Activated CD4-positive, alpha-beta T cell treated with anti-CD3 and anti-CD28 coated beads, Interleukin-2, amount 50 U/mL, for 24 hours (primary cell): ENCODE measurements at regions not wholly inside any gene's neighbourhood (a gene's known extent, or its start where the extent isn't known, plus 50 kb on each side); places are given as distances from the start of the nearest gene placed in this dataset.
"Not testable (repeated sequence)": the region's sequence is repeated elsewhere in the genome, so short reads cannot be mapped to it uniquely, and the experiment has no call there.

ENCODE experiments used
- DNase-seq, 2 donors: peaks; one replicate each; pipeline ENCODE4 v3.0.0-alpha.2; 2020; ENCODE audit warnings: low read depth in 1 of 2, low spot score in 1 of 2

DNA sequence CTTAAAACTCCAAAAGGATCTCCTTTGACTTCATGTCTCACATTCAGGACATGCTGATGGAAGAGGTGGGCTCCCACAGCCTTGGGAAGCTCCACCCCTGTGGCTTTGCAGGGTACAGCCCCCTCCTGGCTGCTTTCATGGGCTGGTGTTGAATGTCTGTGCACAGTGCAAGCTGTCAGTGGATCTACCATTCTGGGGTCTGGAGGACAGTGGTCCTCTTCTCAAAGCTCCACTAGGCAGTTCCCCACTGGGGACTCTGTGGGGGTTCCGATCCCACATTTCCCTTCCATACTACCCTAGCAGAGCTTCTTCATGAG lies 150.2 kb upstream of the FBXL17 start:
- DNase-seq: not testable (repeated sequence)

DNA sequence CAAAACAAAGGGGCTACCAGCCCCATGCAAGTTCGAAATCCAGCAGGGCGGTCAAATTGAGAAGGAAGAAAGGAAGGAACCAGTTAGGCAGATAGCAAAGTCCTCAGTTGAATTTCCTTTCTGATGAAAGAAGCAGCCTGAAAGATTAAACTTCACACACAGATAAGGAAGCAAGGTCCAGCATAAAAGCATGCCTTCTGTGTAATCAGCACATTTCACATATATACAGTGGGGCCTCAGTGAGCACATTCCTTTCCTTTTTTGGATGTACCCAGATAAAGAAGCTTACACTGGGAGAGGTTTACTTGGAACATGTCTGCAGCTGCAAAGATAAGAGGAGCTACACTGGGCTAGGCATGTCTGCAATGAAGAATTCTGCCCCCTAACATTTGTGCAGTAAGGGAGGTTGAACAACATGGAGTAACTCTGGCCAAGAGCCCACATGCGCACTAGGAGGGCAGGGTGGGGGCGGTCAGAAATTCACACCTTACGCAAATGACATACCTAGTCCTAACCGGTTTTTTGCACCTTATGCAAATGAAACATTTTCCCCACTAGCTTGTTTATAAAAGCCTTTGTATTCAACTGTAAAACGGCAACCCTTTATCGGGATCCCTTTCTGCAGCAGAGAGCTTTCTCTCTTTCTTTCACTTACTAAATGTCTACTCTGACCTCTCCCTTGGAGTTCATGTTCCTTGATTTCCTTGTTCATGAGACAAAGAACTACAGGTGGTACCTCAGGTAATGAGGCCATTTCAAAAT lies 149.7 kb upstream of the FBXL17 start:
- no peak for DNase-seq

DNA sequence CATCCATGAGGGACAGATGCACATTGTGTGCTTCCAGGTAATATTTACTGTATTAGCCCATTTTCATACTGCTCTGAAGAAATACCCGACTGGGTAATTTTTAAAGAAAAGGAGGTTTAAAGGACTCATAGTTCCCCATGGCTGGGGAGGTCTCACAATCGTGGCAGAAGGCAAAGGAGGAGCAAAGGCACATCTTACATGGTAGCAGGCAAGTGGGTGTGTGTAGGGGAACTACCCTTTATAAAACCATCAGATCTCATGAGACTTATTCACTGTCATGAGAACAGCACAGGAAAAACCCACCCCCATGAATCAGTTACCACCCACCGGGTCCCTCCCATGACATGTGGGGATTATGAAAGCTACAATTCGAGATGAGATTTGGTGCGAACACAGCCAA lies 148.8 kb upstream of the FBXL17 start:
- no peak for DNase-seq

DNA sequence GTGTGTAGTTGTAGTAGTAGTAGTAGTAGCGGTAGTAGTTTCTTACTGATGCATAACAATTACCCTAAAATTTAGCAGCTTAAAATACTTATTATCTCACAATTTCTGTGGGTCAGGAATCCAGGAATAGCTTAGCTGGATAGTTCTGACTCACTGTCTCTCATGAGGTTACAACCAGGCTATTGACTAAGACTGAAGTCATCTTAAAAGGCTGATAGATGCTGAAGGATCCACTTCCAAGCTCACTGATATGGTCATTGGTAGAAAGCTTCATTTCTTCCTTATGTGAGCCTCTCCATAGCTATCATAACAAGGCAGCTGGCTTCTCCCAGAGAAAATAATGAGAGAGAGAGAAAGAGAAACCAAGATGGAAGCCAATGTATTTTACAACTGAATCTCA lies 147.5 kb upstream of the FBXL17 start:
- no peak for DNase-seq

DNA sequence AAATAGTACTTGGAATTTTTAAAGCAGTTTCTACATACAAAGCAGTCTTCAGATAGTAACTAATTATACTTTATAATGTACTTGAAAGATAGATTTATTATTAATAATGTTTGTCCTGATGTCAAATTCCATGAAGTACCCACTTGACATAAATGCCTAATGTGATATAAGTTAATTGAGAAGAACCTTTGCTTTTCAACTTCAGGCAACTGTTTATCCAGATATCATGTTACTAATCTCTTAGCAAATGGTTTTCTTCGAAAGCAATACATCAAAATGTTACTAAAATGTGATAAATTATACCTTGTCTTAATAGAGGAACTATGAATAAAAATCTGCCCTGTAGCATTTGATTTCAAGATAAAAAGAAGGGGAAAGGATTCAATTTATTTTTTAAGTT lies 146.8 kb upstream of the FBXL17 start:
- DNase-seq: no peak

DNA sequence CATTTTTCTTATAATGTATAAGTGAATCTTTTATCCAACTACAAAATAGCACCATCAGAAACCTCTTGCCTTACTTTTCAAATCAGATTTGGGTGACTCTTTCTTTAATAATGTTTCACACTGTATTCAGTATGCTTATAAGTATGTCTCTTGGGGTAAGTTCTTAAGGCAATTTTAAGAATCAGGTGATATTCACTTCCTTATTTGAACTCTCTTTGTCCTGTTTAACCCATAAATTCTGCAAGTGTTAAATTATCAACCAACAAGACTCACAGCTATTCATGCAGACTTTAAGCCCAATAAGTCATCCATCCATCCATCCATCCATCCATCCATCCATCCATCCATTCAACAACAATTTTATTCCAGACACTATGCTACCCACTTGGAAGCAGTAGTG lies 142.7 kb upstream of the FBXL17 start:
- DNase-seq: no peak

DNA sequence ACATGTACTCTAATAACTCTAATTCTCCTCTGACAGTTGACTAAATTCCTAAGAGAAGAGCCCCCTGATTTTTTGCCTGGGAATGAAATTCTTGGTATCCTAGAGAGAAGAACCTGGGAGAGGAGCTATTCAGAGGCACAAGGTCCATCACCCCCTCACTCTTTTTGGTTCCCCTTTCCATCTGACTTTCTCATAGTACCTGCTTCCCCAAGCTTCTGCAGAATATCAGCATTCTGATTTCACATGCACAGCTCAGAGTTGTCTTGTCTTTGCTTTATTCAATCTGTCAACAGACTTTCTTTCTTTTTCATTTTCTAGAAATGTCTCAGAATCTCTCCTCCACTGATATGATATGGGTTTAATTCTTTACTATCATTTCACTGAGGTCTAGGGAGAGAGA lies 141.5 kb upstream of the FBXL17 start:
- DNase-seq: no peak

DNA sequence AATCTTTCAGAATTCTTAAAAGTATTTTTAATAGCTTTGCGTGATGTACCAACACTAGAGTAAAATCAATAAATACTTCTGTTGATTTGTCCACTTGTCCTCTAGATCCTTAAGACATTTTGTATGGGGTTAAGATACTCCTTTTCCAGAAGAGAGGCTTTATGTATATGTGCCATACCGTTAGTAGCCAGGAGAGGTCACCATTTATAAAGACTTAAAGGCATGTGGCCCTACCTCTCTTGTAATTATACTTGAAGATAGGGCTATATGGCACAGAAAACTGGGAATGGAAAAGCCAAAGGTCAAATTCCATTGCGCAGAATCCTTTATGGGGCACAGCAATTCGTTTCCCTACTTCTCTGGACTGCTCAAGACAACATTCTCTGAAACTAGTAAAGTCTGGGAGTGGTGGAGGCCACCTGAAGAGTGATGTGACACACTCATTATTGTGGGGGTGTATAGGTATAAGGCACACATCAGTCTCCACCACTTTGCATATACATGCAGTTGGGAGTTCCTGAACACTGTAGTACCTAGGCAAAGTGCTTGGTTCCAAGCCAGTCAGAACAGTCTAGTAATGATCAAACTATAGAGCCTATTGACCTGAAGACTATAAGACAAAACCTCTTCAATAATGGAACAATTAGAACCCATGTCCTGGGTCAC lies 140.1 kb upstream of the FBXL17 start:
- DNase-seq: peak in 1 of 2 donors; percentile 7

DNA sequence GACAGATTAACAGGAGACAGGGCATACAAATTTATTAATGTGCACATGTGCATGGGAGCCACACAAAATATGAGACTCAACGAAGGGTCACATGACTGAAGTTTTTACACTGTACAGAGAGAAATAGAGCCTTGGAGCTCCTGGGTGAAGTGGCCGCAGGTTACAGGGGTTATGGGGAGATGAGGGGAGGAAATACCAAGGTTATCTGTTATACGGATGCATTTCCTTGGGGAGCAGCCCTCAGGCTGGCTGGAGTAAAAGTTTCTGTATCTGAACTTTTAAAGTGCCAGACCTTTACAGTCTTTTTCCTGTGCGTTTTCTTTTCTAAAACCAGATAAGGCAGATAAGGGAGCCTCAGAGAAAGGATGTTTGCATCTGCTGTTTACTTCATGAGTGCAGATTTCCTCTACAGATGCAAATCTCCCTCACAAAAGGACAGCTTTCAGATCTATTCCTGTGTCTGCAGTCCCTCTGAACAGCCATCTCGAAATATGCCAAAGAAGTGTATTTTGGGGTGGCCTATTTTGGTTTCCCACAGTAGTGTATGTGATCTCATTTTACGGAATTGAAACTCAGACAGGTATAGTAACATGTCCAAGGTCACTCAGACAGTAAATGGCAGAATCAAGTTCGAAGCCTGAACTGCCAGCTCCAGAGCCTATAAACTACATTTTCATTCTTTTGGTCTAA lies 139.3 kb upstream of the FBXL17 start:
- DNase-seq: no peak

DNA sequence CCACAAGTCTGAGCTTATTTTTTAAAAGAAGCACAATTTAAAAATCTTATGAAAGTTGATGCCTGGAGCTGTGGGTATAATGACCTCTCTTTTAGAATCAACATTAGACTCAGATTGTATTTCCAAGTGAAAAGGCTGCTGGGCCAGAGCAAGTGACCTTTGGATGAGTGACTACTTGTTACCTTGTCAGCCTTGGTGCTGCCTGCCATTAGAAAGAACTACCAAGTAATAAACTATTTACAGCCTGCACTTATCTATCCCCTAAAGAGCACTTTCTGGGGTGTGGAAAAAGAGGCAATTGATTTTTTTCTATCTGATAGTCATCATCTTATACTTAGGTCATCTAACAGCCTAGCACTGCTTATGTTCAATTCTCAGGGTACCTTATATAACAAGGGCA lies 134.9 kb upstream of the FBXL17 start:
- no peak for DNase-seq

DNA sequence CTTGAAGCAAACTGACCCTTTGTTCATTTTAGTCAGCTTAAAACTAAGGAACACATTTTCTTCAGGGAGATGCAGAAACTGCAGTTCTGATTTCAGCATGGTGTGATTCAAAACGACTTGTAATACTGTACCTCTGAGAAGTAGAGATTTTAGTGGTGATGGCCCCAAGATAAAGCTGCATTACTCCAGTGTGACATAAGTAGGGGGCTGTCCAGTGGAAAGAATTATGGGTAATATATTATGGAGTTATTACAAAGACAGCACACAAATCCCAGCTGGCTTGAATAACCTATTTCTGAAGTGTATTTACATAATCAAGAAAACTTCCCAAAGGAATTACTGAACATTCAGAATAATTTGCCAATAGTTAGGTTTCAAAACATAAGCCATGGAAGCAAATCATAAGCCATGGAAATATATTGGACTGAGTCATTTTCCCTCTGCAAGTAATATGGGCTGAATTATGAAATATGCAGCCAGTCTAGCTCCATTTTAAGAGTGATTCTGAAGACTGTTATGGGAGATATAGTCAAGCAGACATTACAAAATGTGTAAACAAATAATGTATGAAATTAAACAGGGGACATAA lies 133.7 kb upstream of the FBXL17 start:
- no peak for DNase-seq

DNA sequence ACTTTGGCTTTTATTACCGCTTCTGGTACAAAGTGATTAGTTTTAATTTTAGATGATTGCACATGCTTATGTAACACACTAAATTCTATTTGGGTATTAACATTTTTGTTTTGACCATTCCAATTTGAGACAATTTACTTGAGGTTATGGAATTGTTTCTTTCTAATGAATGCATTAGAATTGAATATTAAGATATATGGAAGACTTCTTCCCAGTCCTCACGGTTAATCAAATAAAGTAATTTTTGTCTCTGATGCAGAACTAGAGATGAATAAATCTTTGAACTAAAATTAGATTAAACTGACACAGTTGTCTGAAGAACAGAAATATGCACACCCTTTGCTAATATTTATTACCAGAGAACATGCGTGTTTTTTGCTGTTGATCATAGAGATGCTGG lies 127.1 kb upstream of the FBXL17 start:
- no peak for DNase-seq

DNA sequence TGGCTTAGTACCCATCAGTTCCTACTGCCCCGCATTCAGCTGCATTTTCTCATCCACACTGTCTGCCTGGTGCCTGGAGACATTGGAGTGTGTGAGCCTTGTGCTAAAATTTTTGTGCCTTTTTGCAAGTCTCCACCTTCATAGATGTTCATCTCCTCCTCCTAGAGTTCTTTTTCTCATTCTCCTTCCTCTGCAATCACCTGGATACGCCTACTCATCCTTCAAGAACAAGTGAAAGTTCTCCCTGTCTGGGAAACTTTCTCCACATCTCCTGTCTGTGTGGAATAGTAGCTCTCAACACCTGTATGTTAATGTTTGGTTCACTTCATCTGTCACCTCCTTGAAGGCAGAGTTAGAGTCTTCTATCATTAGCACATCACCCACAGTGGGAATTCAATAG lies 125.7 kb upstream of the FBXL17 start:
- DNase-seq: no peak

DNA sequence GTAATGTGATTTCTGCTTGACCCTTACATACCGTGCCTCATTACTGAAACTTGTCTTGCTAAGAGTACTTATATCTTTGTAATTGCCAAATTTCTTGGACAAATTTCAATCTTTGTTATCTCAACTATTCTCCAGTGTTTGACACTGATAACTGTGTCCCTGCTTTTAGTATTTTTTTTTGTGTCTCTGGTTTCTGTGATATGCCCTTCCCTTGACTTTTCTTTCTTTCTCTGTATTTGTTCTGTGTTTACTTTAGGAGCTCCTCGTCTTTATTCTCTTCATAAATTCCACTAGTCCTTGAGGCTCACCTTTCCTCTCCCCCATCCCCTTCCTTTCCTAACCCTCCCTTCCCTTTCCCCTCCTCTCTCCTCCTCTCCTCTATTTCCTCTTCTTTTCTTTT lies 123.7 kb upstream of the FBXL17 start:
- DNase-seq: no peak

DNA sequence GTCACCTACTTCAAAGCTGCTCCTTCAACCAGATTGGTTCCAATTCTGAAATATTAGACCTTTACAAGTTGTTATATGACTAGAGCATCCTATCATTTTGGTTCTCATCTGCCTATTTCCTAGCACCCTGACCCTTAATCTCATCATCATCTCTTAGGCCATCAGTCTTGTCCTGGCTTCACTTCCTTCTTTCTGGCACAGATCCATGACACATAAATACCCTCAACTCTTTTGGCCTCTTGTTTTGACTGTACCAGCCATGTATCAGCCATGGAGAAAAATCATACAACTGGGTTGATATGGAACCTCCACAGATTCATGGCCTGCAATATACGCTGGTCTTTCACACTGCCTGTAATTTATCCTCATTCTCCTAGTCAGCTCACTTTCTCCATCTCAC lies 123.1 kb upstream of the FBXL17 start:
- no peak for DNase-seq

DNA sequence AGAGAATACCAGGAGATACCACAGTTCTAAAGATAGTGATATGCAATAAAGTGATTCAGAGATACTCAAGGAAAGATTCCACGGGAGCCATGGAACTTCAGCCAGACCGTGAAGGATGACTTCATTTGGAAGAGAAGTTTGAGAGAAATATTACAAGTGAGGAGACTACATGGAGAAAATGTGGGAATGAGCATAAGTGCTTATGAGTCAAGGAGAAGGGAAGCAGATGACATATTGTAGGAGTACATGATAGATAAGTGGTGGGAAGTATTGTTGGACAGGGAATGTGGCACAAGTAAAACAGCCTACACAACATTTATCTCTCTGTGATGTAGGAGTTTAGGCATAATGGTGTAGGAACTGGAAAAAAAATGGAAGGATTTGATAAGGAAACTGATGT lies 122.1 kb upstream of the FBXL17 start:
- DNase-seq: no peak

DNA sequence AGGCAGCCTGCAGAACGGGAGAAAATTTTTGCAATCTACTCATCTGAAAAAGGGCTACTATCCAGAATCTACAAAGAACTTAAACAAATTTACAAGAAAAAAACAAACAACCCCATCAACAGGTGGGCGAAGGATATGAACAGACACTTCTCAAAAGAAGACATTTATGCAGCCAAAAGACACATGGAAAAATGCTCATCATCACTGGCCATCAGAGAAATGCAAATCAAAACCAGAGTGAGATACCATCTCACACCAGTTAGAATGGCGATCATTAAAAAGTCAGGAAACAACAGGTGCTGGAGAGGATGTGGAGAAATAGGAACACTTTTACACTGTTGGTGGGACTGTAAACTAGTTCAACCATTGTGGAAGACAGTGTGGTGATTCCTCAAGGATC lies 113.7 kb upstream of the FBXL17 start:
- not testable (repeated sequence) for DNase-seq

DNA sequence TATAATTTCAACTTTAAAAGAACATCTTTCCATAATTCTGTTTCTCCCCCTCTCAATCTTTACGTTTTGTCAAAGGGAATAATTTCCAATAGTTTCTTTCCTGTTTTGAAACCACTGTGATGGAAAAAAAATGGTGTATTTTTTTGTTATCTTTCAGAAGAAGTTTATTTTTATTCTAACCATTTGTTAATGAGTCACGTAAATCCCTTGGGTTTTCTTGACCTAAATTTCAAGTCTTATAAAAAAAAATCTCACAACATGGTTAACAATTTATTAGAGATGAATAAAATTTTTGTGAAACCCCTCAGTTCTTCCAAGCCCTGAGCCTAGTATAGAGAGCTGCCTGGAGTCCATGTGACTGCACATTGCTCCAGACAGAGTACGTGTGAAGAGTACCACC lies 106.1 kb upstream of the FBXL17 start:
- DNase-seq: no peak

DNA sequence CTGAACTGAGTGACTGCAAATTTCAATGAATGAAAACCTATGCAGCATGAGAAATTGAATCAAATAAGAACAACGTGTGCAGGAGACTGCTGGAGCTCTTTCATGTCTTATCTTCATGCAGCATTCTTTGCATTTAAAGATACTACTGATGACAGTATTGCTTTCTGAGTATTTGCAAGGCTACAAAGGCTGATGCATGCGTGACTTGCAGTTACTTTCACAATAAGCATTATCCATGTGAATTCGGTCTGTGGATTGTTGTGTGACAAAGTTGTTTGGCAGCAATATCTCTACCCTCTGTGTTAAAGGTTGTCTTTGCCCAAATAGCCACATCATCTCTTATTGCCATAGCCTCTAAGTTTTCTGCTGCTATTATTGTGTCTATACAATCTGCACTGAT lies 102.1 kb upstream of the FBXL17 start:
- no peak for DNase-seq

DNA sequence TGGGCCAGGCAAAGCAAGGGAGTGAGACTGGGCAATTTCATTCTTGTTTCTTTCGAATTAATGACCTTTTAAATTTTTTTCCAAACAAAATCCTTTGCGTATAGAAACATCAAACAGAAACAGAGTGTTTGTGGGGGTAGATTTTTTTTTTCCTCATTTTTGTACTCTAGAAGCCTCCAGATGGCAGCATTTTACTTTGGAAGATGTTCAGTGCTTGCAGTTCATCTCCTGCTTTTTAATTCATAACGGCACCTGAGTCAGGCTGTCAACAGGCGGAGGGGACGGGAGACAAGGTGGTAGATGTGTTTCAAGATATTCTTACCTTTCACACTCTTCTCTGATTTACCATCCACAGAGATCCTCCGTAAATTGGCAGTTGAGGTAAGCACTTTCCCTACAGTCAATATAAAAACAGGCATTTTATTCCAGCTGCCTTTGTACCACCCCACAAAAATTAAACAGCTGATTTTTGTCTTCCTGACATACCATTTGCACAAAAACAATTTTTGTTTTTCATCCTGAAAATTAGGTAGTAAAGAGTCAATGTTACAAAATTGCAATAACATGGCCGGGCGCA lies 99.5 kb upstream of the FBXL17 start:
- no peak for DNase-seq

DNA sequence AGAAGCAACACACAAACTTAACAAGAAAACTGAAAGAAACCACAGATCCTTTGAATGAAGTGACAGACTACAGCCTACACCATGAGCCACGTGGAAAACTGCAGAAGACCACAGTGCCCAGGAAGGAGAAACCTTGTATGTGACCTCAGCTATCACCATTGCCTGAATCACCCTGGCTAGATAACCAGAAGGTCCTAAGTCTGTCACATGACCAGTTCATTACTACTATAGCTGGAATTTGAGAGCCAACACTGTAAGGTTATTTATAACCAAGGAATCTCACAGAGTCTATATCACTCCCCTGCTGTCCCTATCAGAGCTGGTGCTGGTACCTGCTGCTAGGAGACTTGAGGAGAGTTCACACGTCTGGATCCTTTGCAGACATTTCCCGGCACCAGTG lies 90.3 kb upstream of the FBXL17 start:
- DNase-seq: no peak

DNA sequence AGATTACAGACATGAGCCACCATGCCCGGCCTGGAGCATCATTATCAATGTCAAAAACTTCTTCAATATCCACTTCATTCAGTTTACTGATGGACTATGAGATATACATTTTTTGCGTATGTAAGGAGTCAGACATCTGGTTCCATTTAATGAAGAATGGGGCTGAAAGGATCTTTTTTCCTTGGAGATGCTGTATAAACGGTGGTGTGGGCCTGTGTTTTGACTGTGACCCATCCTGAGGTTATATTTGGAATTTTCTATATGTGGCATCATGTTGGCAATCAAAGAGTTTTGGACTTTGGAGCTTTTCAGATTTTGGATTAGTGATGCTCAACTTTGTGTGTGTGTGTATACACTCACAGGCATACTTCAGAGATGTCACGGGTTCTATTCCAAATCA lies 85.7 kb upstream of the FBXL17 start:
- DNase-seq: no peak
